ENCODE measurements at regions not wholly inside any gene's neighbourhood (a gene's known extent, or its start where the extent isn't known, plus 50 kb on each side); places are given as distances from the start of the nearest gene placed in this dataset.

DNA sequence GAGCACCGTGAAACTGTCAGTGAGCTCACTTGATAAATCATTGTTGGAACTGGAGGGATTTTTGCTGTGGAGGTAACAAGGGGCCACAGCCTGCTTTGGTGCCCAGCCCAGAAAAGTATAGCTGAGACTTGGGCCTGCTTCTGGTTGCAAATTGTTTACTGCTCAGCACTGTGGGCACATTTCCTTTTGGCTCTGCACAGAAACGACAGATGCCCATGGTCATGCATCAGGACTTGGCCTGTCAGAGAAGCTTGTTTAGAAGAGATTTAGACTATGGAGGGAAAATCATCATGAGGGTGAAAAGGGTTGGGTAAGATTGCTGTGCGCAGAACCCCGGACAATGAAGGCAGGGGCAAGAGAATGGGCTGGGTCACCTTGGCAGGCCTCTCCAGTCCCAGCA lies 286.1 kb upstream of the CTNNB1 start:
- TF ChIP-seq, protein P1, sequence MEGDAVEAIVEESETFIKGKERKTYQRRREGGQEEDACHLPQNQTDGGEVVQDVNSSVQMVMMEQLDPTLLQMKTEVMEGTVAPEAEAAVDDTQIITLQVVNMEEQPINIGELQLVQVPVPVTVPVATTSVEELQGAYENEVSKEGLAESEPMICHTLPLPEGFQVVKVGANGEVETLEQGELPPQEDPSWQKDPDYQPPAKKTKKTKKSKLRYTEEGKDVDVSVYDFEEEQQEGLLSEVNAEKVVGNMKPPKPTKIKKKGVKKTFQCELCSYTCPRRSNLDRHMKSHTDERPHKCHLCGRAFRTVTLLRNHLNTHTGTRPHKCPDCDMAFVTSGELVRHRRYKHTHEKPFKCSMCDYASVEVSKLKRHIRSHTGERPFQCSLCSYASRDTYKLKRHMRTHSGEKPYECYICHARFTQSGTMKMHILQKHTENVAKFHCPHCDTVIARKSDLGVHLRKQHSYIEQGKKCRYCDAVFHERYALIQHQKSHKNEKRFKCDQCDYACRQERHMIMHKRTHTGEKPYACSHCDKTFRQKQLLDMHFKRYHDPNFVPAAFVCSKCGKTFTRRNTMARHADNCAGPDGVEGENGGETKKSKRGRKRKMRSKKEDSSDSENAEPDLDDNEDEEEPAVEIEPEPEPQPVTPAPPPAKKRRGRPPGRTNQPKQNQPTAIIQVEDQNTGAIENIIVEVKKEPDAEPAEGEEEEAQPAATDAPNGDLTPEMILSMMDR (IDR thresholded peaks at IDR 0.05; ENCODE audit: control extremely low read depth, extremely low read depth) = no peak
- Histone ChIP-seq H3K27me3 (ENCODE audit: control insufficient read depth in 3 of 3, insufficient read depth in 3 of 3, low read length in 2 of 3) (no peaks in the 10 kb centered on the region), H3K4me1 (ENCODE audit: control insufficient read depth in 5 of 5, insufficient read depth in 5 of 5, low read length in 5 of 5) (no peaks in the 10 kb centered on the region), H3K9me3 (ENCODE audit: control insufficient read depth in 4 of 4, insufficient read depth in 3 of 4, low read length in 3 of 4) (peaks cover 0 to 2% (median 0%) of the 10 kb centered on the region in 4 donors), H3K9ac (ENCODE audit: insufficient read depth in 1 of 2, low read length in 2 of 2) (no peak overlapping the region), H3K27ac (ENCODE audit: low read depth in 1 of 2, low read length in 1 of 2) (no peak overlapping the region), H3K4me3 (no peak overlapping the region), H3K36me3 (ENCODE audit: control insufficient read depth in 4 of 4, insufficient read depth in 4 of 4, low read length in 4 of 4) (no peaks in the 10 kb centered on the region)
- ATAC-seq (ENCODE audit: insufficient read depth, low FRiP score) (no peak), DNase-seq (no peak)
- WGBS, 2 donors = 69 to 76% methylated on average over 4 of the region's 4 CpGs

GRCh38 chr3:40913641-40914040 lies 285.7 kb upstream of the CTNNB1 start:
- TF ChIP-seq, protein P1 (IDR thresholded peaks at IDR 0.05; ENCODE audit: control extremely low read depth, extremely low read depth) = no peak
- no peak for DNase-seq
- Histone ChIP-seq H3K27ac (ENCODE audit: low read depth in 1 of 2, low read length in 1 of 2) (no peak overlapping the region), H3K36me3 (ENCODE audit: control insufficient read depth in 4 of 4, insufficient read depth in 4 of 4, low read length in 4 of 4) (no peaks in the 10 kb centered on the region), H3K4me3 (no peak overlapping the region), H3K9ac (ENCODE audit: insufficient read depth in 1 of 2, low read length in 2 of 2) (no peak overlapping the region), H3K4me1 (ENCODE audit: control insufficient read depth in 5 of 5, insufficient read depth in 5 of 5, low read length in 5 of 5) (no peaks in the 10 kb centered on the region), H3K9me3 (ENCODE audit: control insufficient read depth in 4 of 4, insufficient read depth in 3 of 4, low read length in 3 of 4) (peaks cover 0 to 2% (median 0%) of the 10 kb centered on the region in 4 donors), H3K27me3 (ENCODE audit: control insufficient read depth in 3 of 3, insufficient read depth in 3 of 3, low read length in 2 of 3) (no peaks in the 10 kb centered on the region)
- 94 to 95% methylated on average over 2 of the region's 2 CpGs for WGBS, 2 donors
- no peak for ATAC-seq (ENCODE audit: insufficient read depth, low FRiP score)

DNA sequence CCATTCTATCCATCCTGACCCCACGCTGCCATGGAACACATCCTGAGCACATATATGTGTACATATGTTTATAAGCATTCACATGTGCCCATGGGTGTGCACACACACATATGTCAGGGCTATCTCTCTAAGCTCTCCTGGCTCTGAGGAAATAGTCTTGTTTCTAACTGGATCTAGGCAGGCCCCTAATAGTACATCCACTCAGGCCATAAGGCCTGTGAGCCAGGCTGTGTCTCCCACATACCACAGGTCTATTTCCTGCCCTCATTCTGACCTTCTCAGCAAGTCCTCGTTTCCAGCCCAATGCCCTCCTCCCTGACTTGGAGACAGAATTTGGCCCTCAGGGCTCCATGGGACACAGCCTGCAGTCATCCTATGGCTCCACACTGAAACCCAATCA lies 284.8 kb upstream of the CTNNB1 start:
- no peaks in the 10 kb centered on the region for H3K27me3 ChIP-seq (ENCODE audit: control insufficient read depth in 3 of 3, insufficient read depth in 3 of 3, low read length in 2 of 3)
- H3K4me3 ChIP-seq = no peak overlapping the region
- no peaks in the 10 kb centered on the region for H3K4me1 ChIP-seq (ENCODE audit: control insufficient read depth in 5 of 5, insufficient read depth in 5 of 5, low read length in 5 of 5)
- TF ChIP-seq, protein P1 (IDR thresholded peaks at IDR 0.05; ENCODE audit: control extremely low read depth, extremely low read depth) = no peak
- H3K36me3 ChIP-seq (ENCODE audit: control insufficient read depth in 4 of 4, insufficient read depth in 4 of 4, low read length in 4 of 4) = no peaks in the 10 kb centered on the region
- 72 to 78% methylated on average over 2 of the region's 2 CpGs for WGBS, 2 donors
- no peak for DNase-seq
- no peak overlapping the region for H3K27ac ChIP-seq (ENCODE audit: low read depth in 1 of 2, low read length in 1 of 2)
- ATAC-seq (ENCODE audit: insufficient read depth, low FRiP score) = no peak
- H3K9ac ChIP-seq (ENCODE audit: insufficient read depth in 1 of 2, low read length in 2 of 2) = no peak overlapping the region
- peaks cover 0 to 2% (median 0%) of the 10 kb centered on the region in 4 donors for H3K9me3 ChIP-seq (ENCODE audit: control insufficient read depth in 4 of 4, insufficient read depth in 3 of 4, low read length in 3 of 4)

DNA sequence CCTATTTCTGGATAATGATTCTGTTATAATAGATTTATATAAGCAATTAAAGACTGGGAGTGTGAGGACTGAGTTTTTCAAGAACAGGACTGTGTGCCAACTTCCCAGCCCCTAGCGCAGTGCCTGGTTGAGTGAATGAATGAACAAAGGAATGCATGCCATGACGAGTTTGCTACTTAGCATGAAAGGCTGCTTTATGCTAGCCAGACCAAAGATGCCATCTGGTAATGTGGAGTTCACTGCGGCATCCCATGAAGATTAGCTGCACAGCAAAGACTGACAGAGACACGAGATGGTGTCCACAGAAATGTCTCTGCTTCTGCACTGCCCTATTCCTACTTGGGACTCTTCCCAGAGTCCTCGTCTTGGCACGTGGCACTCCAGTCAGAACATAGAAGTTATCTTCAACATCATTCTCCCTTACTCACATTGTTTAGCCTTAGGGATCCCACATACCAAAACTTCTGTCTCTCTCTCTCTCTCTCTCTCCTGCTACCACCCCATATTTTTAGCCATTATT lies 283.9 kb upstream of the CTNNB1 start:
- peaks cover 0 to 2% (median 0%) of the 10 kb centered on the region in 4 donors for H3K9me3 ChIP-seq (ENCODE audit: control insufficient read depth in 4 of 4, insufficient read depth in 3 of 4, low read length in 3 of 4)
- ATAC-seq (ENCODE audit: insufficient read depth, low FRiP score) (no peak), DNase-seq (no peak)
- WGBS, 2 donors = 90% methylated on average over 6 of the region's 6 CpGs
- no peak overlapping the region for H3K9ac ChIP-seq (ENCODE audit: insufficient read depth in 1 of 2, low read length in 2 of 2)
- H3K27me3 ChIP-seq (ENCODE audit: control insufficient read depth in 3 of 3, insufficient read depth in 3 of 3, low read length in 2 of 3) = no peaks in the 10 kb centered on the region
- no peaks in the 10 kb centered on the region for H3K4me1 ChIP-seq (ENCODE audit: control insufficient read depth in 5 of 5, insufficient read depth in 5 of 5, low read length in 5 of 5)
- TF ChIP-seq, protein P1 (IDR thresholded peaks at IDR 0.05; ENCODE audit: control extremely low read depth, extremely low read depth) = no peak
- H3K4me3 ChIP-seq = no peak overlapping the region
- H3K36me3 ChIP-seq (ENCODE audit: control insufficient read depth in 4 of 4, insufficient read depth in 4 of 4, low read length in 4 of 4) = no peaks in the 10 kb centered on the region
- no peak overlapping the region for H3K27ac ChIP-seq (ENCODE audit: low read depth in 1 of 2, low read length in 1 of 2)

All from lung (tissue), 11 donors.